Head of caudate nucleus (tissue), 42 donors: ENCODE measurements at regions not wholly inside any gene's neighbourhood (a gene's known extent, or its start where the extent isn't known, plus 50 kb on each side); places are given as distances from the start of the nearest gene placed in this dataset.

Experiments
- DNase-seq, 42 donors: peaks; one replicate each; pipeline versions ENCODE4 v3.0.0 to v3.0.0-alpha.2; 2020 to 2021; ENCODE audit warnings: mixed read lengths in 7 of 42
- intact Hi-C: fragments of 100-400 bp; cut with DNase I; formaldehyde crosslinking; loops from one replicate; pipeline ENCODE4 v1.15.0; 2022

DNA sequence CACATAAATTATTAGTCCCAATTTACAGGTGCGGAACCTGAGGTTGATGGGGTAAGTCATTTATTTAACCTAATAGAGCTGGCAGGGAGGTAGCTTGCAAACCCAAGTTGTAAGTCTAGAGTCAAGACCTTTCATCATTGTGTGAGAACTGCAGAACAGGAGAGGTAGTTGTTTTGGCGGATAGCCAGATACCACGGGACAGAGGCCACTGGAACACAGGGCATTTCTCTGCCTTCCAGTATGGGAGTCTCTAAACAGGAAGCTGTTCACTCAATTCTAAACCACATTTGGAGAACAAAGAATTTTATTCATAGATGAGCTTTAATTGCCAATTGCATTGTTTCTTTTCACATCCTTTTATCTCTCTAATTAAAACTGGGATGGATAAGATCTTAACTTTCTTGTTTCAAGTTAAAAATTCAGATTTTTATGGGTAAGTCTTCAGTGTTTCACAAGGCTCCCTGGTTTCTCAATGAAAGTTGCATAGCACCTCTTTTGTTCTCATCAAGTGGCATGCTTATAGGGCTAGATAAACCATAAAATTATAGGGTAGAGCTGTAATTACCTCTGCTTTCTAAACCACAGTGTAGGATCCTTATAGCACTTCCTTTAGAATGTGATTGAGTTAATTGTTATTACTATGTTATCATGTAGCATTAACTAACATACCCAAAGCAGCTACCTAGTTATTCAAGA, 489.0 kb downstream of the GATA3 start:
- no peak for DNase-seq
- intact Hi-C loops = no loop called here

DNA sequence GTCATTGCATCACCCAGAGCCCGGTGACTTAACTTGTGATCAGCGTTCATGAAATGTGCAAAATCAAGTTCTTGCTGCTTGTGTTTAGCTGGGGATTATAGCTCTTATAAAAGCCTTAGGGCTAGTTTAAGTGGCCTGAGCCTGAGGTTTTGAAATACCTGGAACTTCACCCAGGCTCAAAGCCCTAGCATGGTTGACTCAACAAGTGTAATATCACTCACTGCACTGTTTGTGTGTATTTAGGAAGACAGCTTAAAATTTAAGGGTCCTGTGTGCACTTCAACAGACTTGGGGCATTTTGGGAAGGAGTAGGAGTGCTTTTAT, 489.5 kb downstream of the GATA3 start:
- DNase-seq = no peak
- intact Hi-C loops = no loop called here

DNA sequence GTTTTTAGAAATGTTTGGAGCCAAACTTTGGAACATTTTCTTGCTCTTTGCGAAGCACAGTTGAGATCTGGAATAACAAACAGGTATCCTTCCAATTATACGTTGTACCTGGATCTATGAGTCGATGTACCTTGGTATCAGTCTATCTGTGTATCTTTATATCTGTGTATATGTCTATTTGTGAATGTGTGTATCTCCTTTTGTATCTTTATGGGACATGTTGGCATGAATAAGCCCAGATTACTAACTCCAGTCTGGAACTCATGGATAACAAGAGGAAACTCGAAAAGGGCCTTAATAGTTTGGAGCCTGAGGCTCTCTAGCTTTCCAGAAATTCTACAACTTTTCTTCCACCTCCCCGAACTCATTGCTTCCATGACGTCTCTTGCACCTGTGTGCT, 490.0 kb downstream of the GATA3 start:
- intact Hi-C loops = no loop called here

DNA sequence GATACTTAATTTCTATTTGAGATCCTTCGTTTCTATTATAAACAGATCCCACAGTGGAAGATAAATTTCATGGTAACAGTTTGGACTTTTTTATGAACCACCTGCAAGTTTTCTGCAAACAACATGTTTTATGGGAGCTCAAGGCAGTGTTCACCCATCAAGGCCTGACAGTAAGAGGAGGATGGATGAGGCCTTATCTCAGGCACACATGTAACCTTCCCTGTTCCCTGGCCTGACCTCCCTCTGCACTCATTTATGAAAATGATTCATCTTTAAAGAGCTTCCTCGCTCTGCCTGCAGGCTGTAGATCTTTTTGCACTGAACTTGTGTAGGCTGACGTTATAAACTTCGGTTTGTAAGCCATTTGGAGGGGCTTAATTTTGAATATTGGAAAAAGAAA, 500.1 kb downstream of the GATA3 start:
- intact Hi-C loops = no loop called here

More for the DNA sequence above, 490.0 kb downstream of the GATA3 start:
- DNase-seq = no peak

DNA sequence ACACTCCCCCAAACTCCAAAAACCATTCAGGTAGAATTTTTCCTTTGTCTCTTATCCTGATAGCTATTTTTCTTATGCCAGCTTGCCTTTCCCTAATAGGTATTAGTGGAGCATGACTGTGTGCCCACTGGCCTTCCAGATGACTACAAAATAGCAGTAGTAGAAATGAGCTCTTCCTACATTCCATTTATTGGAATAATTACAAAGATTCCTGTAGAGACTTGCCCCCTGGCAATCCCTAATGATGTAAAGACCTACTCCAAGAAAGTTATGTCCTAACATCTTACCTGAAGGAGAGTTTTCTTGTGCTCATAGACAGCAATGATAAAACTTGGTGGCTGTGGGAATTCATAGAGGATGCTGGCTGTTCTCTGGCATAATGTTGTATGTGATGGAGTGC, 501.8 kb downstream of the GATA3 start:
- no peak for DNase-seq
- intact Hi-C loops = no loop called here

More for the DNA sequence above, 500.1 kb downstream of the GATA3 start:
- DNase-seq = no peak

DNA sequence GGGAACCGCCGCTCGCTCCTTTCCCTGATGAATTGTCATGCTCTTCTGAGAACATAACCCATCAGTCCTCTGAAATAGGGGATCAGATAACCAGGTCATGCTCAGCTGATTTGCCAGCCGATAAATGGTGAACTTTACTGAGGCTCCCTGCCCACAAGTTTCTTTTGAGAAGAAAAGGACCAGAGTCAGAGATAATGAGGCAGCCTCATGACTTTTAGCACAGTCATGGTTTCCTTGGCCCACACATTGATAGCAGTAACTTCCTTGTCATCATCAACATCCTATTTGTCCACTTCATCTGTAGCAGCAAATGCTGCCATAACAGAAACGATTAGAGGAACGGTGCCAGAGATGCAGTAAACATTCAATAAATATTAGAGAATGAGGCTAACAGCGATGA, 509.0 kb downstream of the GATA3 start:
- intact Hi-C loops = no loop called here

DNA sequence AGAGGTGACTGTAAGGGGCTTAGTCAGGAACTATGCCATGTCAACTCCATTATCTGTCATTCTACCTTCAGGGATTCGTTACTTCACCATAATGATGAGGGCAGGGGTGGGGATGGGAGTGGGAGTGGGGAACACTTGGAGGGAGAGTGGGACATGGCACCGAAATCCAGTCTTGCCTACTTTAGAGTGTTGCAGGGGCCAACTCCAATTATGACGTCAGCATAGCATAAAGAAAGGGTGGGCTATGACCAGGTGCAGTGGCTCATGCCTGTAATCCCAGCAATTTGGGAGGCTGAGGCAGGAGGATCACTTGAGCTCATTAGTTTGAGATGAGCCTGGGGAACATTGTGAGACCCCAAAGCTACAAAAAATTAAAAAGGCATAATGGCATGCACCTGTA, 512.2 kb downstream of the GATA3 start:
- no peak for DNase-seq
- intact Hi-C loops = no loop called here

More for the DNA sequence above, 509.0 kb downstream of the GATA3 start:
- DNase-seq = no peak

DNA sequence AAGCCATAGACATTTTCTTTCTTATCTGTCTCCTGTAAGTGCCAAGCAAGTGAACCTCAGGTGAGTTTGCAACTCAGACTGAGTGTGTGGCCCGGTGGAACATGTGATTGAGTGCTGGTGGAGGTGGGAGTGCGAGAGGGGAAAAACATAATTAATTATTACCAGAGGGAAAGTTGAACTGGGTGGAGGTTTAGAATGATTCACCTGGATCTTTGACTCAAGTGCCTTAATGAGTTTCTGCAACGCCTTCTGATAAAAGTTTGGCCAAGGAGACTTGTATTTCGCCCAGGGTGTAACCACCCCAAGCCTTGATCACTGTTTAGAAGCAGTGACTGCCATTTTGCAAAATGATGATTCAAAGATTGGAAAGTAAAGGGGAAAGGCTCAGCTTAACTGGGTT, 513.9 kb downstream of the GATA3 start:
- DNase-seq = no peak
- intact Hi-C loops = no loop called here

DNA sequence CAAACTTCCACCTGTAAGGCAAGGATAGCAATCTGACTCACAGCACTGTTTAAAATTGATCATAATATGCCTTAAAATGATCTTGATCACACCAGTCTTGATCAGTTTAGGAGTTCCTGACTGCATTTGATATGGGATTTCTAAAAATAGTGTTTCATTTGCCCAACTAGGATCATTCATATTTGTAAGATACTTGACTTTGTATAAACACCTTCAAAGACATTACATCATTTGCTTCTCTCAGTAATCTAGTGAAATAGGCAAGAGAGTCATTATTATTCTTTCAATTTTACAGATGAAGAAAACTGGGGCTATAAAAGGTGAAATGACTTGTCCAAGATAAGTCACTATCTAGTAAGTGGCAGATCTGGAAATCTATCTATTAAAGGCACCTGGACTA, 521.1 kb downstream of the GATA3 start:
- DNase-seq = no peak
- intact Hi-C loops = no loop called here

DNA sequence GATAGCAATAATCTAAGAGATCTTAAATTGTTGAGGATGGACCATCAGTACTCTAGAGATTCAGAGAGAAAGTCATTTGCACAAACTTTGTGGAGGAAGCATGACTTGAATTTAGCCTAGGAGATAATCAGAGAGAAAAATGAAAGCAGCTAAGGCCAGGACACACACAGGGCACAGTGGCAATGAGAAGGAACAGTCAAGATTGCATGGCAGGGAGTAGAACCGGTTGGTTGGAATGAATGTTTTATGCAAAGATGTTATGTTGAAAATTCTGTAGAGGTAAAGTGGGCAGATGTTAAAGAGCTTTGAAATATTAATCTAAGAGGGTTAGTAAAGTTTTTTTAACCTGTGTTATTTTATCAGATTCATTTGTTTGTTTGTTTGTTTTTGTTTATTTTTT, 521.8 kb downstream of the GATA3 start:
- intact Hi-C loops = no loop called here
- DNase-seq = no peak

DNA sequence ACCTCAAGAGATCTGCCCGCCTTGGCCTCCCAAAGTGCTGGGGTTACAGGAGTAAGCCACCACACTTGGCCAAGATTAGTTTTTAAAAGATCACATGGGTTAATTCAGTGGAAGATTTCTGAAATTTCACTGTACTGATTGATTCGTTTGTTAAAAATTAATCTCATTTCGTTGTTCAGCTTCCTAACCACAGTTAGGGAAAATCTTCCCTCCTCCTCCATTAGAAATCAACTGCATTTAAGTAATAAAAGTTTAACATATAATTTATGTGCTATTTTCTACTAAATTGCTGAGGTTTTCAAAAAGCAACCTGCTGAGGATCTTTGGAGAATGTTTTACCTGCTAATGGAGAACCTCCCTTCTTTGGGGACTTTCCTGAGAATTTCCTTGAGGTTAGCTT, 522.4 kb downstream of the GATA3 start:
- DNase-seq = no peak
- intact Hi-C loops = no loop called here

DNA sequence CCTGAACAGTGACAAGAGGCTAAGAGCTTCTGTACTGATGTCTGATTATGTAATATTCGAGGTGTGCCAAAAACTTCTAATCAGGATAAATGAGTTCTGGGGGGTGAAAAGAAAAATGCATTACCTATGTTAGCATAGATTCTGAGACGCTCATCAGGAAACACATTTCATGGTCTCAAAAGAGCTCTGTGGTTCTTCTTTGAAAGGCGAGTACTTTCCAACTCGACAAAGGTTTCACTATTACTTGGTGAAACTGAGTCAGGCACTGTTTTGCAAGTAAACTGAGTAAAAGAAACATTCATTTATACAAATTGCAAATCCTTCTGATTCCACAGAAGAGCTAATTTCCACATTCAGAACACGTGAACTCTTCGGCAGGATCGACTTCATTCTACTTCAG, 523.2 kb downstream of the GATA3 start:
- intact Hi-C loops = no loop called here
- no peak for DNase-seq

DNA sequence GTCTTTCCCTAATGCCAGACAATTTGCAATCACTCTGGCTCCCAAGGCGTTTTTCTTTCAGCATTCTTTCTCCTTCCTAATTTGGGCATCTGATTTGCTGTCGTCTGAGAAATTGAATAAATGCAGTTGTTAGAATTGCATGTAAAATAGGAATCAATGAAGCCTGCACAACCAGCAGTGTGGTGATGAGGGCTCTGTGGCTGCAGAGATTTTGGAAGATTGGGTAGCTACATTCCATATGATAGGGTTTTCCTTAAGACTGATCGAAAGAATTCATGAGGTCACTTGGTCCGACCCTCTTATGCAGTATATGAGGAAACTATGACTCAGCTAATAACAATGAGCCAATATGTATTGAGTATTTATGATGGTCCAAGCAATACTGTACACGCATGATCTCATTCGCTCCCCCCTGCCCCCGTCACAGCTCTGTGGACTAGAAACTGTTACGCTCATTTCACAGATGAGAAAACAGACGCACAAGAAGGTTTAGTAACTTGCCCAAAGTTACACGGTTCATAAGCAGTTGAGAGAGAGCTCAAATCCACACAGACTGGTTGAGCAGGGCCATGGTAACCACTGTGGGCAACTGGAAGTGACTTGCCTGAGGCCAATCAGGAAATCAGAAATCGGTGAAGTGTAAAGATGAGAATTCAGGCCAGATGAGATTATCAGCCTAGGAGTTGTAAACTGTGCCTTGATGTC, 527.2 kb downstream of the GATA3 start:
- DNase-seq = no peak

DNA sequence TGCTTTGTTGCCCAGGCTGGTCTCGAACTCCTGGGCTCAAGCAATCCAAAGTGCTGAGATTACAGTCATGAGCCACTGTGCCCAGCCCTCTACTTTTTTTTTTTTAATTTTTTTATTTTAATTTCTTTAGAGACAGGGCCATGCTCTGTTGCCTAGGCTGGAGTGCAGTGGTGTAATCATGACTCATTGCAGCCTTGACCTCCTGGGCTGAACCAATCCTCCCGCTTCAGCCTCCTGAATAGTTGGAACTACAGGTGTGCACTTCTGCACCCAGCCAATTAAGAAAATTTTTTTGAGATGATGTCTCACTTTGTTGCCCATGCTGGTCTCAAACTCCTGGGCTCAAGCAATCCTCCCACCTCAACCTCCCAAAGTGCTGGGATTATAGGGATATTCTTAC, 528.6 kb downstream of the GATA3 start:
- intact Hi-C loops = no loop called here
- DNase-seq = no peak

More for the DNA sequence above, 527.2 kb downstream of the GATA3 start:
- intact Hi-C loops = no loop called here

DNA sequence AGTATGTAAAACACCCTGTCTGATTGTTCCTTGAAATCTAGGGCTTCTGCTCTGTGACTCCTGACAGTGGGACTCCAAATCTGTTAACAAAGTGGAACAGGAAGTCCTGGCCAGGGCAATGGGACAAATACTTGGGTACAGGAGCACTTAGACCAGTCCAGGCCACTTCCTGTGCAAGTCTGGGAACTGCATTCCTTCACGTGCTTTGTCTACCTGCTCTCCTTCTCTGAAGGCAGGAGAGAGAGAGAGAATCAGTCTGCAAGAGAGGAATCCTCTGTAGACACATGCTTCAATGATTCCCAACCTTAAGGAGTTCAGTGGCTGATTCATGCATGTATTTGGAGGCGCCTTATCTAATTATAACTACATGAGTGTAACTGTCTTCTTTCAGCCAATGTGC, 530.2 kb downstream of the GATA3 start:
- no peak for DNase-seq
- intact Hi-C loops = no loop called here

DNA sequence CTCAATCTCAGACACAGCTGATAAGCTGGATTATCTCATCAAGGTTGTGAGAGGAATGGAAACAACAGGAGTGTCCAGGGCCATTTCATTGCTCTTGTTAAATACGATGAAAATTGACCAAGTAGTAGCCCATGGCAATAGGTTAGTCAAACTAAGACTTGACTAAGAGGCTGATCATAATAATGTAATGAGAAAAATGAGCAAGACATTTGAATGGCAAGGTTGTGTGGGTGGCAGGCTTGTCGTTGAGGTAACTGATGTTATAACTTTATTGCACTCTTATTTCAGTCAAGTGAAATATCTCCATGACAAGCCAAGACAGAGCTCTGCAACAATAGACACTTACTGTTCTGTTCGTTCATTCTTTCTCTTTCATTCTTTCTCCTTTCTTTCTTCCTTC, 532.0 kb downstream of the GATA3 start:
- intact Hi-C loops = no loop called here
- peak in 19 of 42 donors; percentile 4 to 54 (median 23) for DNase-seq

DNA sequence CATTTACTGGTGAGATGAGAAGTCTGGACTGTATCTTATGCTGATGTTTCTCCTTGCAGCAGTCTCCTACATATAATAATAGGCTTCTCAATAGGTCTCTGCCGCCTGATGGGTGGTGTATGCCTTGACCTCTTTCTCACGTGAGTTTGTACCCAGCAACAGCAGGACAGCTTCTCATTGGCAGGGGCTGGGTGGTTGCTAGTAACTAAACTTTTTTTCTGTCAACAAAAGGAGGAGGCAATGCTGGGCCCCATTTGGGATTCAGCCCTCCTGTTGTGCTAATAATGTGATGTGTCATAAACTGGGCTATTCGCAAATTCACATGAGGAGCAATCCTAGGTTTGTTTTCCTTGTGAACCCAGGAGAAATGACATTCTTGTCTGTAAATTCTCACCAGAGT, 533.6 kb downstream of the GATA3 start:
- no peak for DNase-seq

DNA sequence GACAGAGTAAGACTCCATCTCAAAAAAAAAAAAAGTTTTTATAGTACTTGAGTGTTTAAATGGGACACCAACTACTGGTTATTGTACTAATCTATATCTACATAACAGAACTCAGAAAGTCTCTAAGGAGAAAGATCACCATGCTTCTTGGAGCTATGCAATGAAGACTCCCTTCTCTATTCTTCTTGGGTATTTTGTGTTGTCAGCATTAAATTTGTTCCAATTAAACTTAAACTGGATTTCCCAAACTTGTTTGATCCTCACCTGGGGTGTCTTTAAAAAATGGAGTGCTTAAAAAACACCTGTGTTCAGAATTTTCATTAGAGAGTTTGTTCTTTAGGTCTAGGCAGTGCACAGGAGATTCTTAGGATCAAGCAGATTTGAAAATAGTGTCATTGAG, 536.0 kb downstream of the GATA3 start:
- intact Hi-C loops = no loop called here
- DNase-seq = no peak

More for the DNA sequence above, 533.6 kb downstream of the GATA3 start:
- intact Hi-C loops = no loop called here

DNA sequence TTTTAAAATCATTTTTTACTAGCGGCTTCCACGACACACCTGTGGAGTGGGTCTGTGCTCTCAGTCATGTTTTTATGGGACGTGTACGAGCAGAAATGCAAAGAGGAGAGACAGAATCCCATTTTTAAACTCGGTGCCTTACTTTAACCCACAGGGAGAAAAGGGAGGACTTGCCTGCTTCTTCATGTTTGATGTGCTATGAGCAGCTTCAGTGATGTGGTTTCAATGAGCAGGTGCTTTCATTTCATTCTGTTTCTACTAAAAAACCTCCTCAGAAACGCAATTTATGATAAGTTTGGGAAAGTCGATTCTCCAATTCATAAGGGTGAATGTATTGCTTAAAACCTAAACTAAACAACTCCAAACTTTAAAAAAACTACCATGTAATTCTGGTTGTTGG, 537.2 kb downstream of the GATA3 start:
- DNase-seq = no peak
- intact Hi-C loops = no loop called here

DNA sequence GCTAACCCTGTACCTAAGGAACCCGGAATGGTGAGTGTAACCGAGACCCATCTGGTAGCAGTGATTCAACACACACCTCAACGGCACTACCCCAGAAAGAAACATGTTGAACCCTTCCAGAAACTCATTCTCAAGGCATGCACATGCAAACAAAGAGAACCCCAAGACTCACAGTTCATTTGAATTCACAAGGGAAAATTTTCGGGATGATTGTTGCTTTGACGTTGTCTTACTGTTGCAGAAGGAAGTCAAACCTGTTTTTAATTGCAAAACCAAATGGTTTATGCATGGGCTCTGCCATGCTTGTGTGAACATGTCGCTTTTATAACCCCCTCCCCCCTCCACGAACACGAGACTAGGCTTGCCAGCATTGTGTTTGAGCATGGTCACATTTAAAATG, 539.7 kb downstream of the GATA3 start:
- intact Hi-C loops = no loop called here
- DNase-seq = no peak

DNA sequence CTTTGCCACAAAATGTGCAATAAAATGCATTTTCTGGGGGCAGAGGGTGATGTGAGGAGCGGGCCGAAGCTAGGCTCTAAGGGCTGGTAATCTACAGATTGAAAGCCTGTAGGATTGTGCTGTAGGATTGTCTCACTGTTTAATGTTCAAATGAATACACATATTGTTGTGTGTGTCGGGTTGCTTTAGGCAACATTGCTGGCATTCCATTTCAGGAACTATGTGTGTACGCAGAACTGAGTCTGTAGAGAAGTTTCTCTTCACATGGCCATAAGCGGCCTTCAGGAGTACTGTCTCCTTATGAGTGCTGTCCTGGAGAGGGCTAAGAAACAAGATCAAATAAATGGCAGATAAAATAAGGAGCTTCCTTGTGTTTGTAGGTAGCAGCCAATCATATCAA, 540.2 kb downstream of the GATA3 start:
- intact Hi-C loops = no loop called here
- no peak for DNase-seq
